ENCODE measurements at regions not wholly inside any gene's neighbourhood (a gene's known extent, or its start where the extent isn't known, plus 50 kb on each side); places are given as distances from the start of the nearest gene placed in this dataset.

DNA sequence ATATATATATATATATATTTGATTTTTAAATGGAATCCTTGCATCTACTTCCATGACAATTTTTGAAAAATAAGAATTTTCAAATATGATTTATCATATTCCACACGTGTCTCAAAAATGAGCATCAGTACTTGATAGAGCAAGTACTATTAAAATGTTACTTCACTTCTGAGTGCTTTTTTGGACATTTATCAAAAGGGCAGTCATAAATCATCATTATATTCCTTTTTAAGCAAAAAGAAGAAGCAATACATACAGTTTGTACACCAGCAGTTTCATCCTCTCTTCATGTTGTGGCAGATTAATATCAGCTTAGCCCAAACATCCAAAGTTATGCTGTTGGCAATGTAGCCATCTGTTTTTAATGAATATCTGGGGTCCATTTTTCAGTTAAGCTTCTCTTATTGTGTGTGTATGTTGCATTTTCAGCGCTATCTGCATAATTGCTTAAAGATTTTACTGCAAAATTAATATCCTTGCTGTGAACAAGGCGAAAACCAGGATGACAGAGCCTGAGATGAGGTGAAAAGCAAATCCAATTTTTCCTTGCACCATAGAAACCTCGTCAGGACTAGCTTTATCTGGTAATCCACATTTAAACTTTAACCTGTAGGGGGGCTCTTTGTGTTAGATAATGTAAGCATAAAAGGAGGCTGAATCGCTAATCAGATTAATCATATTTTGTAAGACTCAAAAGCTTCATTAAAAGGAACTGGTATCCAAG, 604.9 kb upstream of the AGTR1 start:
- TF ChIP-seq, protein P1, sequence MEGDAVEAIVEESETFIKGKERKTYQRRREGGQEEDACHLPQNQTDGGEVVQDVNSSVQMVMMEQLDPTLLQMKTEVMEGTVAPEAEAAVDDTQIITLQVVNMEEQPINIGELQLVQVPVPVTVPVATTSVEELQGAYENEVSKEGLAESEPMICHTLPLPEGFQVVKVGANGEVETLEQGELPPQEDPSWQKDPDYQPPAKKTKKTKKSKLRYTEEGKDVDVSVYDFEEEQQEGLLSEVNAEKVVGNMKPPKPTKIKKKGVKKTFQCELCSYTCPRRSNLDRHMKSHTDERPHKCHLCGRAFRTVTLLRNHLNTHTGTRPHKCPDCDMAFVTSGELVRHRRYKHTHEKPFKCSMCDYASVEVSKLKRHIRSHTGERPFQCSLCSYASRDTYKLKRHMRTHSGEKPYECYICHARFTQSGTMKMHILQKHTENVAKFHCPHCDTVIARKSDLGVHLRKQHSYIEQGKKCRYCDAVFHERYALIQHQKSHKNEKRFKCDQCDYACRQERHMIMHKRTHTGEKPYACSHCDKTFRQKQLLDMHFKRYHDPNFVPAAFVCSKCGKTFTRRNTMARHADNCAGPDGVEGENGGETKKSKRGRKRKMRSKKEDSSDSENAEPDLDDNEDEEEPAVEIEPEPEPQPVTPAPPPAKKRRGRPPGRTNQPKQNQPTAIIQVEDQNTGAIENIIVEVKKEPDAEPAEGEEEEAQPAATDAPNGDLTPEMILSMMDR (optimal IDR thresholded peaks at IDR 0.05 in 1 of 3, IDR thresholded peaks at IDR 0.05 in 1 of 3, conservative IDR thresholded peaks at IDR 0.05 in 1 of 3; ENCODE audit: extremely low read depth in 1 of 3, insufficient read depth in 2 of 3, low read length in 3 of 3): no peak
- no peak for TF ChIP-seq EZH2 (IDR thresholded peaks at IDR 0.05; ENCODE audit: low read length)

All from keratinocyte (primary cell).